ENCODE measurements at regions not wholly inside any gene's neighbourhood (a gene's known extent, or its start where the extent isn't known, plus 50 kb on each side); places are given as distances from the start of the nearest gene placed in this dataset.

GRCh38 chr5:98349251-98349989 lies 424.0 kb upstream of the RGMB start:
- no peak overlapping the region for H3K9ac ChIP-seq (ENCODE audit: insufficient read length)
- no peaks in the 10 kb centered on the region for H3K36me3 ChIP-seq (ENCODE audit: insufficient read depth, low read length)
- DNase-seq (ENCODE audit: low read depth, low spot score) = no peak
- H3K27ac ChIP-seq = no peak overlapping the region
- H3K9me3 ChIP-seq (ENCODE audit: low read depth, low read length) = no peaks in the 10 kb centered on the region
- H3K4me3 ChIP-seq = no peak overlapping the region
- TF ChIP-seq EZH2 (IDR thresholded peaks at IDR 0.05) = no peak
- TF ChIP-seq FOXP2 (optimal IDR thresholded peaks at IDR 0.05; ENCODE audit: control extremely low read depth, extremely low read length, insufficient read depth) = no peak
- TF ChIP-seq POLR2AphosphoS5 (IDR thresholded peaks at IDR 0.05; ENCODE audit: borderline replicate concordance, low read depth, low read length) = no peak

DNA sequence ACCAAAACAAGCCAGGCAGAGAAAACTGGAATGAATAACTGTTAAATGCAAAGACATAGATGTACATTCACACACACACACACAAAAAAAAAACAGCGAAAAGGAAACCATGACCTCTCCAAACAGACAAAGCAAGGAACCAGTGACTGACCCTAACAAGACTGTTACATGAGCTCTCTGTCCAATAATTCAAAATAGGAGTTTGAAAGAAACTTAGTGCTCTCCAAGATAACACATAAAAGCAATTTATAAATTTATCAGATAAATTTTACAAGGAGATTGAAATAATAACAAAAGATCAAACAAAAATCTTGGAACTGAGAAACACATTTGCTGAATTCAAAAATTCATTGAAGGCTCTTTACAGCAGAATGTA lies 423.5 kb upstream of the RGMB start:
- no peak overlapping the region for H3K4me3 ChIP-seq
- TF ChIP-seq FOXP2 (optimal IDR thresholded peaks at IDR 0.05; ENCODE audit: control extremely low read depth, extremely low read length, insufficient read depth) (no peak), POLR2AphosphoS5 (IDR thresholded peaks at IDR 0.05; ENCODE audit: borderline replicate concordance, low read depth, low read length) (no peak), EZH2 (IDR thresholded peaks at IDR 0.05) (no peak)
- H3K36me3 ChIP-seq (ENCODE audit: insufficient read depth, low read length) = no peaks in the 10 kb centered on the region
- H3K27ac ChIP-seq = no peak overlapping the region
- no peaks in the 10 kb centered on the region for H3K9me3 ChIP-seq (ENCODE audit: low read depth, low read length)
- DNase-seq (ENCODE audit: low read depth, low spot score) = no peak
- H3K9ac ChIP-seq (ENCODE audit: insufficient read length) = no peak overlapping the region

- H3K27ac ChIP-seq = no peak overlapping the region
- H3K9me3 ChIP-seq (ENCODE audit: low read depth, low read length) = no peaks in the 10 kb centered on the region
- no peak for DNase-seq (ENCODE audit: low read depth, low spot score)
- TF ChIP-seq FOXP2 (optimal IDR thresholded peaks at IDR 0.05; ENCODE audit: control extremely low read depth, extremely low read length, insufficient read depth) (no peak), POLR2AphosphoS5 (IDR thresholded peaks at IDR 0.05; ENCODE audit: borderline replicate concordance, low read depth, low read length) (no peak), EZH2 (IDR thresholded peaks at IDR 0.05) (no peak)
- no peak overlapping the region for H3K4me3 ChIP-seq
- H3K9ac ChIP-seq (ENCODE audit: insufficient read length) = no peak overlapping the region
- H3K36me3 ChIP-seq (ENCODE audit: insufficient read depth, low read length) = no peaks in the 10 kb centered on the region
These were observed 418.5 kb upstream of the RGMB start for GRCh38 chr5:98354922-98355321.

GRCh38 chr5:98360548-98360947 lies 412.9 kb upstream of the RGMB start:
- Histone ChIP-seq H3K27ac (no peak overlapping the region), H3K4me3 (no peak overlapping the region), H3K36me3 (ENCODE audit: insufficient read depth, low read length) (no peaks in the 10 kb centered on the region), H3K9ac (ENCODE audit: insufficient read length) (no peak overlapping the region), H3K9me3 (ENCODE audit: low read depth, low read length) (no peaks in the 10 kb centered on the region)
- no peak for DNase-seq (ENCODE audit: low read depth, low spot score)
- TF ChIP-seq EZH2 (IDR thresholded peaks at IDR 0.05) = no peak
- no peak for TF ChIP-seq FOXP2 (optimal IDR thresholded peaks at IDR 0.05; ENCODE audit: control extremely low read depth, extremely low read length, insufficient read depth)
- no peak for TF ChIP-seq POLR2AphosphoS5 (IDR thresholded peaks at IDR 0.05; ENCODE audit: borderline replicate concordance, low read depth, low read length)

GRCh38 chr5:98363157-98363556 lies 410.3 kb upstream of the RGMB start:
- H3K27ac ChIP-seq = no peak overlapping the region
- no peak overlapping the region for H3K4me3 ChIP-seq
- H3K36me3 ChIP-seq (ENCODE audit: insufficient read depth, low read length) = no peaks in the 10 kb centered on the region
- TF ChIP-seq POLR2AphosphoS5 (IDR thresholded peaks at IDR 0.05; ENCODE audit: borderline replicate concordance, low read depth, low read length) (no peak), EZH2 (IDR thresholded peaks at IDR 0.05) (no peak), FOXP2 (optimal IDR thresholded peaks at IDR 0.05; ENCODE audit: control extremely low read depth, extremely low read length, insufficient read depth) (no peak)
- no peak for DNase-seq (ENCODE audit: low read depth, low spot score)
- no peaks in the 10 kb centered on the region for H3K9me3 ChIP-seq (ENCODE audit: low read depth, low read length)
- no peak overlapping the region for H3K9ac ChIP-seq (ENCODE audit: insufficient read length)

GRCh38 chr5:98364549-98364948 lies 408.9 kb upstream of the RGMB start:
- Histone ChIP-seq H3K4me3 (no peak overlapping the region), H3K36me3 (ENCODE audit: insufficient read depth, low read length) (no peaks in the 10 kb centered on the region), H3K9ac (ENCODE audit: insufficient read length) (no peak overlapping the region), H3K27ac (no peak overlapping the region), H3K9me3 (ENCODE audit: low read depth, low read length) (no peaks in the 10 kb centered on the region)
- no peak for DNase-seq (ENCODE audit: low read depth, low spot score)
- TF ChIP-seq POLR2AphosphoS5 (IDR thresholded peaks at IDR 0.05; ENCODE audit: borderline replicate concordance, low read depth, low read length) = no peak
- TF ChIP-seq EZH2 (IDR thresholded peaks at IDR 0.05) = no peak
- no peak for TF ChIP-seq FOXP2 (optimal IDR thresholded peaks at IDR 0.05; ENCODE audit: control extremely low read depth, extremely low read length, insufficient read depth)

DNA sequence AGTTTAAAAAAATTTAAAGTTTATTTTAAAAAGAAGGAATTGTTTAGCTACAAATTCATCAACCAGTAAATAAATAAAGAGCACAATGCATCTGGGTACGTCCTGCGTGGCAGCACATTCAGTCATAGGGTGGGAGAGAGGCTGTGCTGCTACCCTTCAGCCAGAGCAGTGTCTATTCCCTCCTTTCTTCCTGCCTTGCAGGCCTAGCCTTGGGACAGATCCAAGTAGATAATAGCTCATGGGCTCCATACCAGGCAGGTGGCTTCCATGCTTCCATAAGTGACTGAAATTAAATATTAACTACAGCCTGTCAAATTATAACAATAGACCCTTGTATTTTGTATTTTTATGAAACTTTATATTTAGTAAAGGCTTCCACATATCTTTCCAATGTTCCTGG lies 408.3 kb upstream of the RGMB start:
- H3K4me3 ChIP-seq = no peak overlapping the region
- TF ChIP-seq POLR2AphosphoS5 (IDR thresholded peaks at IDR 0.05; ENCODE audit: borderline replicate concordance, low read depth, low read length) = no peak
- no peak for TF ChIP-seq FOXP2 (optimal IDR thresholded peaks at IDR 0.05; ENCODE audit: control extremely low read depth, extremely low read length, insufficient read depth)
- TF ChIP-seq EZH2 (IDR thresholded peaks at IDR 0.05) = no peak
- no peak overlapping the region for H3K9ac ChIP-seq (ENCODE audit: insufficient read length)
- DNase-seq (ENCODE audit: low read depth, low spot score) = no peak
- H3K36me3 ChIP-seq (ENCODE audit: insufficient read depth, low read length) = no peaks in the 10 kb centered on the region
- no peak overlapping the region for H3K27ac ChIP-seq
- no peaks in the 10 kb centered on the region for H3K9me3 ChIP-seq (ENCODE audit: low read depth, low read length)

DNA sequence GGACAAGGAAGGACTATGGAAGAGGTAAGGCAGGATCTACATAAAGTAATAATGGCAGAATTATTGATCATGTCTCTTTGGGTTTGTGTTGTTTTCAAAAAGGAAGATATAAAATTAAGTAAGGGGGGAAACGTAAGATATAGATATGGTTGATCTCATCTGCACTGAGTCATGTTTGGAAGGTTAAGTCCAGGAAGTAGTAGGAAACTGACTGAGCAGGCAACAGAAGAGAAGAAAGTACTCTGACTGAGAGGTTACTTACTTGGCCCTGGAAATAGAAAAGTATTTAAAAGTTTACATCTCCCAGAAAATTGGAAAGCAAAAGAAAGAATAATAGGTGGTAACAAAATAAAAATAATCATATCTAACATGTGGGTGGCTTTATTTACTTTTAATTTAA lies 405.3 kb upstream of the RGMB start:
- no peak for DNase-seq (ENCODE audit: low read depth, low spot score)

GRCh38 chr5:98372351-98372750 lies 401.1 kb upstream of the RGMB start:
- Histone ChIP-seq H3K9ac (ENCODE audit: insufficient read length) (no peak overlapping the region), H3K9me3 (ENCODE audit: low read depth, low read length) (no peaks in the 10 kb centered on the region), H3K36me3 (ENCODE audit: insufficient read depth, low read length) (no peaks in the 10 kb centered on the region), H3K27ac (no peak overlapping the region), H3K4me3 (no peak overlapping the region)
- no peak for TF ChIP-seq EZH2 (IDR thresholded peaks at IDR 0.05)
- no peak for TF ChIP-seq POLR2AphosphoS5 (IDR thresholded peaks at IDR 0.05; ENCODE audit: borderline replicate concordance, low read depth, low read length)
- TF ChIP-seq FOXP2 (optimal IDR thresholded peaks at IDR 0.05; ENCODE audit: control extremely low read depth, extremely low read length, insufficient read depth) = no peak
- no peak for DNase-seq (ENCODE audit: low read depth, low spot score)

More for the DNA sequence above, 405.3 kb upstream of the RGMB start:
- Histone ChIP-seq H3K36me3 (ENCODE audit: insufficient read depth, low read length) (no peaks in the 10 kb centered on the region), H3K9ac (ENCODE audit: insufficient read length) (no peak overlapping the region), H3K9me3 (ENCODE audit: low read depth, low read length) (no peaks in the 10 kb centered on the region), H3K27ac (no peak overlapping the region), H3K4me3 (no peak overlapping the region)
- TF ChIP-seq FOXP2 (optimal IDR thresholded peaks at IDR 0.05; ENCODE audit: control extremely low read depth, extremely low read length, insufficient read depth) (no peak), EZH2 (IDR thresholded peaks at IDR 0.05) (no peak), POLR2AphosphoS5 (IDR thresholded peaks at IDR 0.05; ENCODE audit: borderline replicate concordance, low read depth, low read length) (no peak)

Measured in SK-N-MC (cell line).